BJ (cell line): ENCODE measurements at regions not wholly inside any gene's neighbourhood (a gene's known extent, or its start where the extent isn't known, plus 50 kb on each side); places are given as distances from the start of the nearest gene placed in this dataset.

Experiments
- CTCF ChIA-PET: fragments of 350-600 bp; formaldehyde crosslinking; extraction: SDS; loops from one replicate; lab custom pipeline; 2021; ENCODE audit warnings: antibody characterized with exemption, inconsistent platforms; lab: Yijun Ruan, JAX
- POLR2A ChIA-PET: fragments of 300-600 bp; sonication (Branson Sonifier 250); formaldehyde crosslinking; extraction: SDS; loops from one replicate; lab custom pipeline; 2021; ENCODE audit warnings: antibody characterized with exemption; lab: Charles Lee
- DNase-seq: peaks from one replicate; pipeline ENCODE4 v3.0.0-alpha.2; 2011; ENCODE audit warnings: low read depth
- H3K27me3 ChIP-seq: 2 replicates; pipeline ENCODE4 v1.6.0; 2011; ENCODE audit warnings: low read length; ENCODE audit not compliant: control insufficient read depth, insufficient read depth
- H3K36me3 ChIP-seq: 2 replicates; pipeline ENCODE4 v1.5.1; 2011; ENCODE audit warnings: low read length; ENCODE audit not compliant: control insufficient read depth, insufficient read depth
- H3K4me3 ChIP-seq: 2 replicates; pipeline ENCODE4 v1.5.1; 2011; ENCODE audit warnings: low read depth, mild to moderate bottlenecking, control low read depth, low read length
- TF ChIP-seq, protein P1 (sequence below): IDR thresholded peaks from 2 replicates; pipeline ENCODE4 v1.5.1; 2011; ENCODE audit warnings: low read depth, mild to moderate bottlenecking, control low read depth, inconsistent platforms, low read length, moderate library complexity; ENCODE audit not compliant: insufficient read depth

DNA sequence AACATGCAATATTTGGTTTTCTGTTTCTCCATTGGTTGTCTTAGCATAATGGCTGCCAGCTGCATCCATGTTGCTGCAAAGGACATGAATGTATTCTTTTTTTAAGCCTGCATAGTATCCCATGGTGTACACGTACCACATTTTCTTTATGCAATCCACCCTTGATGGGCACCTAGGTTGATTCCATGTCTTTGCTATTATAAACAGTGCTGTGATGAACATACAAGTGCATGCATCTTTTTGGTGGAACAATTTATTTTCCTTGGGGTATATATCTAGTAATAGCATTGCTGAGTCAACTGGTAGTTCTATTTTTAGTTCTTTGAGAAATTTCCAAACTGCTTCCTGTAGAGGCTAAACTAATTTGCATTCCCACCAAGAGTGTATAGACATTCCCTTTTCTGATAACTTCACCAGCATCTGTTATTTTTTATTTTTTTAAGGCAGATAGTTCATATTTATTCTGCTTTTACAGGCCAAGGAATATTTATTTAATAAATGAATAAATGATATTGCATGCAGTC, 62.4 kb upstream of the NPHP3 start:
- Histone ChIP-seq H3K36me3 (no peaks in the 10 kb centered on the region), H3K27me3 (no peaks in the 10 kb centered on the region), H3K4me3 (no peak overlapping the region)
- DNase-seq: no peak
- POLR2A ChIA-PET: interaction anchor here (0.6 kb wide), 1 partner anchor 1661 kb away, joined by 3 read pairs; no protein-coding TSS in a partner anchor
- TF ChIP-seq, protein P1, sequence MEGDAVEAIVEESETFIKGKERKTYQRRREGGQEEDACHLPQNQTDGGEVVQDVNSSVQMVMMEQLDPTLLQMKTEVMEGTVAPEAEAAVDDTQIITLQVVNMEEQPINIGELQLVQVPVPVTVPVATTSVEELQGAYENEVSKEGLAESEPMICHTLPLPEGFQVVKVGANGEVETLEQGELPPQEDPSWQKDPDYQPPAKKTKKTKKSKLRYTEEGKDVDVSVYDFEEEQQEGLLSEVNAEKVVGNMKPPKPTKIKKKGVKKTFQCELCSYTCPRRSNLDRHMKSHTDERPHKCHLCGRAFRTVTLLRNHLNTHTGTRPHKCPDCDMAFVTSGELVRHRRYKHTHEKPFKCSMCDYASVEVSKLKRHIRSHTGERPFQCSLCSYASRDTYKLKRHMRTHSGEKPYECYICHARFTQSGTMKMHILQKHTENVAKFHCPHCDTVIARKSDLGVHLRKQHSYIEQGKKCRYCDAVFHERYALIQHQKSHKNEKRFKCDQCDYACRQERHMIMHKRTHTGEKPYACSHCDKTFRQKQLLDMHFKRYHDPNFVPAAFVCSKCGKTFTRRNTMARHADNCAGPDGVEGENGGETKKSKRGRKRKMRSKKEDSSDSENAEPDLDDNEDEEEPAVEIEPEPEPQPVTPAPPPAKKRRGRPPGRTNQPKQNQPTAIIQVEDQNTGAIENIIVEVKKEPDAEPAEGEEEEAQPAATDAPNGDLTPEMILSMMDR: no peak
- CTCF ChIA-PET: interaction anchor here (1.3 kb wide), 1 partner anchor 58 kb away, joined by 4 read pairs; no protein-coding TSS in a partner anchor

DNA sequence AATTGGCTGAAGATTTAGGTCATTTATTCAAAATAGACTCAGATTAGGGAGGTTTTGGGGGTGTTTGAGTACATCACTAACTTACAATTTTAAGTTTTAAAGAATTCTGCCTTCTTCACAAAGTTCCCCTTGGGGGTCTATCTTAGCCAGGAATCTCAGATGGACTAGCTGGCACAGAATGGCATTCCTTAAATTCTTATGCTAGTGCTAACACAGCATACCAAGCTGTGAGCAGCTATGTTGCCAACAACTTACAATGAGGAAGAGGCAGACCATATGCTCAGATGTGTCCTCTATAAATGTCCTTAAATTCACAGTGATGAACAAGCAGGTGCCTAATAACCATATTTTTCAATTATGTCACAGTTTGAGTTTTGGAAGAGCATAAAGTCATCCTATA, 60.9 kb upstream of the NPHP3 start:
- TF ChIP-seq, protein P1: no peak
- POLR2A ChIA-PET: no interaction called here
- no peak for DNase-seq
- Histone ChIP-seq H3K36me3 (no peaks in the 10 kb centered on the region), H3K27me3 (no peaks in the 10 kb centered on the region), H3K4me3 (no peak overlapping the region)
- CTCF ChIA-PET: interaction anchor here (0.8 kb wide), 1 partner anchor 57 kb away, joined by 3 read pairs; no protein-coding TSS in a partner anchor

DNA sequence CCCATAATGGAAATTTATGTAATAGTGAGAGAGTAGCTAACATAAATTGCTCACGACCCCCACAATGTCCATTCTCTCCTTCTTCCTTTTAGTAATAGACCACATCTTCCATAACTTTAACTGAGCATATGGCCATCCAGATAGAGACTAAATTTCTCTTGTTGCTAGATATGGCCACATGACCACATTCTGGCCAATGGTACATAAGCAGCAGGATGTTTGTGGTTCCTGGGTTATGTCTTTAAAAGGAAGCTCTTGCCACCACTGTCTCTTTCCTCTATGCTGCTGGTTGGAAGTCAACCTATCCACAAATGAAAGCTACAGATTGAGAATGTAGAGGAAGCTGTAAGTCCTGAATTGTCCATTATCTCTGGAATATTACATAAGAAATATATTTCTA, 59.7 kb upstream of the NPHP3 start:
- H3K27me3 ChIP-seq: no peaks in the 10 kb centered on the region
- H3K4me3 ChIP-seq: no peak overlapping the region
- no peak for DNase-seq
- POLR2A ChIA-PET: no interaction called here
- no peaks in the 10 kb centered on the region for H3K36me3 ChIP-seq
- CTCF ChIA-PET: interaction anchor here (1.0 kb wide), 1 partner anchor 56 kb away, joined by 3 read pairs; no protein-coding TSS in a partner anchor
- TF ChIP-seq, protein P1: no peak

DNA sequence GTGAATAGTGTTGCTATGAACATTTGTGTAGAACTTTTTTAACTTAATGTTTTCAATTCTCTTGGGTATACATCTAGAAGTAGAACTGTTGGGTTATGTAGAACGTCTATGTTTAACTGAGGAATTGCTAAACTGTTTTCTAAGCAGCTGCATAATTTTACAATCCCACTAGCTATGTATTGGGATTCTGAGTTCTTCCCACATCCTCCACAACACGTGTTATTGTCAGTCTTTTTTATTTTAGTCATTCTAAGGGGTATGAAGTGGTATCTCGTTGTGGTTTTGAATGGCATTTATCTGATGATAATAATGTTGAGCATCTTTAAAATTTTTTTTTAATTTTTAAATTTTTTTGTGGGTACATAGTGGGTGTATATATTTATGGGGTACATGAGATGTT, 55.0 kb upstream of the NPHP3 start:
- Histone ChIP-seq H3K27me3 (no peaks in the 10 kb centered on the region), H3K4me3 (no peak overlapping the region), H3K36me3 (no peaks in the 10 kb centered on the region)
- CTCF ChIA-PET: no interaction called here
- POLR2A ChIA-PET: no interaction called here
- no peak for DNase-seq
- TF ChIP-seq, protein P1: no peak

DNA sequence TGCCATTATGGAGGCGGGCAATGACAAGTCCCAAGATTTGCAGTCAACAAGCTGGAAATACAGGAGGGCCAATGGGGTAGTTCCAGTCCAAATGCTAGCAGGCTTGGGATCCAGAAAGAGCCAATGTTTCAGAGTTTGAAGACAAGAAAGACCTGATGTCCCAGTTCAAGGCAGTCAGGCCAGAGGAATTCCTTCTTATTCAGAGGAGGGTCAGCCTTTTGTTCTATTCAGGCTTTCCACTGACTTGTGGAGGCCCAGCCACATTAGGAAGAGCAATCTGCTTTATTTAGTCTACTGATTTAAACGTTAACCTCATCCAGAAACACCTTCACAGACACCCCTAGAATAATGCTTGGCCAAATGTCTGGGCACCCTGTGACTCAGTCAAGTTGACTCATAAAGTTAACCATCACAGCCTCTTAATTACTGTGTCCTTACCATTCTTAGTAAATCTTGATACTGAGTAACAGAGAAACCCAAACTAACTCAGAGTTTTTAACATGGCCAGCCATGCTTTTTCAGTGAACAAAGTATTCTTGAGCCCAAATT, 50.9 kb upstream of the NPHP3 start:
- no peaks in the 10 kb centered on the region for H3K27me3 ChIP-seq
- DNase-seq: no peak
- TF ChIP-seq, protein P1: no peak
- ChIA-PET POLR2A (no interaction called here), CTCF (no interaction called here)
- H3K4me3 ChIP-seq: no peak overlapping the region
- H3K36me3 ChIP-seq: no peaks in the 10 kb centered on the region
